SK-N-SH (cell line): ENCODE measurements at regions not wholly inside any gene's neighbourhood (a gene's known extent, or its start where the extent isn't known, plus 50 kb on each side); places are given as distances from the start of the nearest gene placed in this dataset.
A peak's percentile ranks its signal among the peaks of the same experiment; 100 is the strongest.

Experiments used
- CTCF ChIA-PET: fragments of 300-600, 350-600 bp; formaldehyde crosslinking; extraction: SDS; loops from one replicate; lab custom pipeline; 2021; lab: Yijun Ruan, JAX
- POLR2A ChIA-PET: fragments of 350-600 bp; sonication (Branson Sonifier 250); formaldehyde crosslinking; extraction: SDS; loops from one replicate; lab custom pipeline; 2020; ENCODE audit warnings: antibody characterized with exemption, inconsistent platforms; lab: Yijun Ruan, JAX
- DNase-seq: peaks from one replicate; pipeline ENCODE4 v3.0.0; 2012
- H2AFZ ChIP-seq: fragments of 200-600 bp; sonication (generic); 2 replicates; pipeline ENCODE4 v1.8.1; 2016; ENCODE audit warnings: antibody characterized with exemption, mild to moderate bottlenecking, low read depth
- H3F3A ChIP-seq: fragments of 200-600 bp; sonication (generic); replicated peaks from 2 replicates; pipeline ENCODE3; 2016; ENCODE audit warnings: antibody characterized with exemption, mild to moderate bottlenecking; ENCODE audit not compliant: insufficient read depth
- H3K27ac ChIP-seq, 2 experiments: fragments of 200-500 bp in 1 of 2; fragments of 200-600 bp in 1 of 2; sonication (Bioruptor generic) in 1 of 2; sonication (generic), shearing (Covaris generic) in 1 of 2; 2 replicates each; pipeline versions ENCODE4 v1.5.1 to v1.6.1; 2014 to 2016; ENCODE audit warnings: low read depth in 2 of 2, inconsistent platforms in 1 of 2, low read length in 1 of 2, mild to moderate bottlenecking in 1 of 2, mixed read lengths in 1 of 2
- H3K27me3 ChIP-seq: fragments of 200-600 bp; sonication (generic), shearing (Covaris generic); 2 replicates; pipeline ENCODE4 v1.6.1; 2016; ENCODE audit warnings: mixed run types; ENCODE audit not compliant: insufficient read depth
- H3K36me3 ChIP-seq, 2 experiments: fragments of 200-500 bp in 1 of 2; fragments of 200-600 bp in 1 of 2; sonication (Bioruptor generic) in 1 of 2; sonication (generic) in 1 of 2; replicated peaks in 1 of 2; 2 replicates each; pipeline versions ENCODE3 to v1.5.1; 2014 to 2016; ENCODE audit warnings: low read length in 1 of 2, mild to moderate bottlenecking in 1 of 2; ENCODE audit not compliant: insufficient read depth in 2 of 2, control insufficient read depth in 1 of 2
- H3K4me1 ChIP-seq, 2 experiments: fragments of 200-500 bp in 1 of 2; fragments of 200-600 bp in 1 of 2; sonication (Bioruptor generic) in 1 of 2; sonication (generic), shearing (Covaris generic) in 1 of 2; 2 replicates each; pipeline versions ENCODE4 v1.5.1 to v1.6.1; 2014 to 2016; ENCODE audit warnings: low read depth in 1 of 2, low read length in 1 of 2, mixed run types in 1 of 2; ENCODE audit not compliant: insufficient read depth in 2 of 2, control insufficient read depth in 1 of 2
- H3K4me2 ChIP-seq: fragments of 200-600 bp; sonication (generic), shearing (Covaris generic); 2 replicates; pipeline ENCODE4 v1.6.1; 2017; ENCODE audit warnings: mixed run types
- H3K4me3 ChIP-seq, 2 experiments: fragments of 200-500 bp in 1 of 2; fragments of 200-600 bp in 1 of 2; sonication (Bioruptor generic) in 1 of 2; sonication (generic), shearing (Covaris generic) in 1 of 2; 2 replicates each; pipeline versions ENCODE4 v1.5.1 to v1.8.1; 2014 to 2016; ENCODE audit warnings: low read depth in 2 of 2, inconsistent platforms in 1 of 2, low read length in 1 of 2, mild to moderate bottlenecking in 1 of 2, mixed read lengths in 1 of 2, moderate library complexity in 1 of 2
- H3K79me2 ChIP-seq: fragments of 200-600 bp; sonication (generic); 2 replicates; pipeline ENCODE4 v1.8.1; 2017; ENCODE audit warnings: mild to moderate bottlenecking; ENCODE audit not compliant: insufficient read depth
- H3K9ac ChIP-seq: fragments of 200-600 bp; sonication (generic); 2 replicates; pipeline ENCODE4 v1.6.1; 2017; ENCODE audit warnings: mixed run types
- H3K9me2 ChIP-seq: fragments of 200-600 bp; sonication (generic); 2 replicates; pipeline ENCODE4 v1.6.1; 2017; ENCODE audit warnings: mixed run types
- H3K9me3 ChIP-seq: fragments of 200-600 bp; sonication (generic); 2 replicates; pipeline ENCODE4 v1.6.1; 2017; ENCODE audit warnings: mixed run types, mild to moderate bottlenecking, moderate library complexity
- H4K20me1 ChIP-seq: fragments of 200-600 bp; sonication (generic); 2 replicates; pipeline ENCODE4 v1.6.1; 2017; ENCODE audit warnings: mild to moderate bottlenecking, mixed run types; ENCODE audit not compliant: insufficient read depth
- GATA2 ChIP-seq: sonication (generic); formaldehyde crosslinking; IDR thresholded peaks from 2 replicates; pipeline ENCODE4 v1.5.0; 2020; ENCODE audit warnings: mild to moderate bottlenecking, missing genetic modification reagents
- JUND ChIP-seq: IDR thresholded peaks from 2 replicates; pipeline ENCODE4 v1.4.0; 2012
- NFIC ChIP-seq: IDR thresholded peaks from 2 replicates; pipeline ENCODE4 v1.4.0; 2012; ENCODE audit warnings: borderline replicate concordance
- NRF1 ChIP-seq: IDR thresholded peaks from 2 replicates; pipeline ENCODE4 v1.6.1; 2012; ENCODE audit warnings: low read depth, mild to moderate bottlenecking, low read length
- PBX3 ChIP-seq: IDR thresholded peaks from 2 replicates; pipeline ENCODE4; 2012
- RCOR1 ChIP-seq: fragments of 150-350 bp; IDR thresholded peaks from 2 replicates; pipeline ENCODE4 v1.6.1; 2017; ENCODE audit warnings: antibody characterized with exemption, low read length
- RFX5 ChIP-seq: IDR thresholded peaks from 2 replicates; pipeline ENCODE4 v1.6.1; 2012; ENCODE audit warnings: mild to moderate bottlenecking, improper control_type of control experiment, low read length
- SMC3 ChIP-seq: IDR thresholded peaks from 2 replicates; pipeline ENCODE4 v1.6.1; 2012; ENCODE audit warnings: low read depth, low read length, improper control_type of control experiment
- YY1 ChIP-seq: IDR thresholded peaks from 2 replicates; pipeline ENCODE4 v1.4.0; 2012; ENCODE audit warnings: low read depth, mild to moderate bottlenecking
- WGBS: methylation state at CpG from one replicate; pipeline ENCODE4 v1.1.6; 2017; ENCODE audit warnings: low lambda C conversion rate; 5-methylcytosine and 5-hydroxymethylcytosine counted together
- TF ChIP-seq, protein P1 (sequence below): fragments of 200-600 bp; sonication (generic); IDR thresholded peaks from 2 replicates; pipeline ENCODE4 v1.6.1; 2017; ENCODE audit warnings: antibody characterized with exemption, mild to moderate bottlenecking, moderate library complexity
- TF ChIP-seq, protein P2 (sequence below): IDR thresholded peaks from 2 replicates; pipeline ENCODE4 v1.6.1; 2012; ENCODE audit warnings: mild to moderate bottlenecking, low read depth, low read length, moderate library complexity
- TF ChIP-seq, protein P3 (sequence below): fragments of 150-350 bp; IDR thresholded peaks from 2 replicates; pipeline ENCODE4 v1.6.1; 2016; ENCODE audit warnings: mild to moderate bottlenecking, low read depth, low read length
- TF ChIP-seq, protein P4 (sequence below): IDR thresholded peaks from 2 replicates; pipeline ENCODE4 v1.4.0; 2012; ENCODE audit warnings: low read depth, borderline replicate concordance

- TF ChIP-seq, protein P1, sequence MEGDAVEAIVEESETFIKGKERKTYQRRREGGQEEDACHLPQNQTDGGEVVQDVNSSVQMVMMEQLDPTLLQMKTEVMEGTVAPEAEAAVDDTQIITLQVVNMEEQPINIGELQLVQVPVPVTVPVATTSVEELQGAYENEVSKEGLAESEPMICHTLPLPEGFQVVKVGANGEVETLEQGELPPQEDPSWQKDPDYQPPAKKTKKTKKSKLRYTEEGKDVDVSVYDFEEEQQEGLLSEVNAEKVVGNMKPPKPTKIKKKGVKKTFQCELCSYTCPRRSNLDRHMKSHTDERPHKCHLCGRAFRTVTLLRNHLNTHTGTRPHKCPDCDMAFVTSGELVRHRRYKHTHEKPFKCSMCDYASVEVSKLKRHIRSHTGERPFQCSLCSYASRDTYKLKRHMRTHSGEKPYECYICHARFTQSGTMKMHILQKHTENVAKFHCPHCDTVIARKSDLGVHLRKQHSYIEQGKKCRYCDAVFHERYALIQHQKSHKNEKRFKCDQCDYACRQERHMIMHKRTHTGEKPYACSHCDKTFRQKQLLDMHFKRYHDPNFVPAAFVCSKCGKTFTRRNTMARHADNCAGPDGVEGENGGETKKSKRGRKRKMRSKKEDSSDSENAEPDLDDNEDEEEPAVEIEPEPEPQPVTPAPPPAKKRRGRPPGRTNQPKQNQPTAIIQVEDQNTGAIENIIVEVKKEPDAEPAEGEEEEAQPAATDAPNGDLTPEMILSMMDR: no peak
- TF ChIP-seq JUND (no peak), NFIC (no peak), GATA2 (no peak), RFX5 (no peak), NRF1 (no peak), PBX3 (no peak), YY1 (no peak), SMC3 (no peak)
- TF ChIP-seq, protein P2, sequence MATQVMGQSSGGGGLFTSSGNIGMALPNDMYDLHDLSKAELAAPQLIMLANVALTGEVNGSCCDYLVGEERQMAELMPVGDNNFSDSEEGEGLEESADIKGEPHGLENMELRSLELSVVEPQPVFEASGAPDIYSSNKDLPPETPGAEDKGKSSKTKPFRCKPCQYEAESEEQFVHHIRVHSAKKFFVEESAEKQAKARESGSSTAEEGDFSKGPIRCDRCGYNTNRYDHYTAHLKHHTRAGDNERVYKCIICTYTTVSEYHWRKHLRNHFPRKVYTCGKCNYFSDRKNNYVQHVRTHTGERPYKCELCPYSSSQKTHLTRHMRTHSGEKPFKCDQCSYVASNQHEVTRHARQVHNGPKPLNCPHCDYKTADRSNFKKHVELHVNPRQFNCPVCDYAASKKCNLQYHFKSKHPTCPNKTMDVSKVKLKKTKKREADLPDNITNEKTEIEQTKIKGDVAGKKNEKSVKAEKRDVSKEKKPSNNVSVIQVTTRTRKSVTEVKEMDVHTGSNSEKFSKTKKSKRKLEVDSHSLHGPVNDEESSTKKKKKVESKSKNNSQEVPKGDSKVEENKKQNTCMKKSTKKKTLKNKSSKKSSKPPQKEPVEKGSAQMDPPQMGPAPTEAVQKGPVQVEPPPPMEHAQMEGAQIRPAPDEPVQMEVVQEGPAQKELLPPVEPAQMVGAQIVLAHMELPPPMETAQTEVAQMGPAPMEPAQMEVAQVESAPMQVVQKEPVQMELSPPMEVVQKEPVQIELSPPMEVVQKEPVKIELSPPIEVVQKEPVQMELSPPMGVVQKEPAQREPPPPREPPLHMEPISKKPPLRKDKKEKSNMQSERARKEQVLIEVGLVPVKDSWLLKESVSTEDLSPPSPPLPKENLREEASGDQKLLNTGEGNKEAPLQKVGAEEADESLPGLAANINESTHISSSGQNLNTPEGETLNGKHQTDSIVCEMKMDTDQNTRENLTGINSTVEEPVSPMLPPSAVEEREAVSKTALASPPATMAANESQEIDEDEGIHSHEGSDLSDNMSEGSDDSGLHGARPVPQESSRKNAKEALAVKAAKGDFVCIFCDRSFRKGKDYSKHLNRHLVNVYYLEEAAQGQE: no peak
- TF ChIP-seq, protein P3, sequence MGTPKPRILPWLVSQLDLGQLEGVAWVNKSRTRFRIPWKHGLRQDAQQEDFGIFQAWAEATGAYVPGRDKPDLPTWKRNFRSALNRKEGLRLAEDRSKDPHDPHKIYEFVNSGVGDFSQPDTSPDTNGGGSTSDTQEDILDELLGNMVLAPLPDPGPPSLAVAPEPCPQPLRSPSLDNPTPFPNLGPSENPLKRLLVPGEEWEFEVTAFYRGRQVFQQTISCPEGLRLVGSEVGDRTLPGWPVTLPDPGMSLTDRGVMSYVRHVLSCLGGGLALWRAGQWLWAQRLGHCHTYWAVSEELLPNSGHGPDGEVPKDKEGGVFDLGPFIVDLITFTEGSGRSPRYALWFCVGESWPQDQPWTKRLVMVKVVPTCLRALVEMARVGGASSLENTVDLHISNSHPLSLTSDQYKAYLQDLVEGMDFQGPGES: no peak
Observed at GRCh38 chr6:147772724-147773123, 264.2 kb downstream of the SAMD5 start (continued).

GRCh38 chr6:147774856-147775255, 266.4 kb downstream of the SAMD5 start:
- POLR2A ChIA-PET: no interaction called here
- CTCF ChIA-PET: no interaction called here
- WGBS: 37% methylated on average over 3 of the region's 3 CpGs

More at GRCh38 chr6:147774856-147775255, 266.4 kb downstream of the SAMD5 start:
- TF ChIP-seq JUND (no peak), RCOR1 (no peak), RFX5 (no peak)
- TF ChIP-seq, protein P4, sequence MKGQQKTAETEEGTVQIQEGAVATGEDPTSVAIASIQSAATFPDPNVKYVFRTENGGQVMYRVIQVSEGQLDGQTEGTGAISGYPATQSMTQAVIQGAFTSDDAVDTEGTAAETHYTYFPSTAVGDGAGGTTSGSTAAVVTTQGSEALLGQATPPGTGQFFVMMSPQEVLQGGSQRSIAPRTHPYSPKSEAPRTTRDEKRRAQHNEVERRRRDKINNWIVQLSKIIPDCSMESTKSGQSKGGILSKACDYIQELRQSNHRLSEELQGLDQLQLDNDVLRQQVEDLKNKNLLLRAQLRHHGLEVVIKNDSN: no peak
- TF ChIP-seq, protein P1: peak; percentile 32
- no peaks in the 10 kb centered on the region for H3K27me3 ChIP-seq
- H2AFZ ChIP-seq: no peak overlapping the region
- no peaks in the 10 kb centered on the region for H3K9me3 ChIP-seq
- no peaks in the 10 kb centered on the region for H3K9me2 ChIP-seq
- no peak overlapping the region for H3K27ac ChIP-seq
- H3F3A ChIP-seq: no peaks in the 10 kb centered on the region
- H3K36me3 ChIP-seq: no peaks in the 10 kb centered on the region
- no peaks in the 10 kb centered on the region for H4K20me1 ChIP-seq
- H3K4me2 ChIP-seq: no peak overlapping the region
- no peak overlapping the region for H3K9ac ChIP-seq
- DNase-seq: no peak
- H3K4me1 ChIP-seq: no peaks in the 10 kb centered on the region
- H3K4me3 ChIP-seq: no peak overlapping the region
- no peaks in the 10 kb centered on the region for H3K79me2 ChIP-seq
